ENCODE measurements at regions not wholly inside any gene's neighbourhood (a gene's known extent, or its start where the extent isn't known, plus 50 kb on each side); places are given as distances from the start of the nearest gene placed in this dataset.

- H3K27me3 ChIP-seq = no peaks in the 10 kb centered on the region
- DNase-seq (ENCODE audit: low spot score in 2 of 2) = no peak
- H3K9me3 ChIP-seq = no peaks in the 10 kb centered on the region
- TF ChIP-seq EP300 (IDR thresholded peaks at IDR 0.05) = no peak
- no peak for TF ChIP-seq POLR2AphosphoS5 (IDR thresholded peaks at IDR 0.05)
- TF ChIP-seq CTCF (IDR thresholded peaks at IDR 0.05) = no peak
- TF ChIP-seq POLR2A (IDR thresholded peaks at IDR 0.05) = no peak
- H3K4me3 ChIP-seq = no peak overlapping the region
- no peaks in the 10 kb centered on the region for H3K4me1 ChIP-seq
- no peak overlapping the region for H3K27ac ChIP-seq
- no peaks in the 10 kb centered on the region for H3K36me3 ChIP-seq
Measured at GRCh38 chr14:29503903-29504302, 423.7 kb downstream of the PRKD1 start.

- 18% methylated on average over 2 of the region's 2 CpGs for WGBS
- no peak for DNase-seq (ENCODE audit: low spot score in 2 of 2)
- Histone ChIP-seq H3K36me3 (no peaks in the 10 kb centered on the region), H3K4me1 (no peaks in the 10 kb centered on the region), H3K27ac (no peak overlapping the region), H3K4me3 (no peak overlapping the region), H3K27me3 (no peaks in the 10 kb centered on the region), H3K9me3 (no peaks in the 10 kb centered on the region)
- no peak for TF ChIP-seq POLR2AphosphoS5 (IDR thresholded peaks at IDR 0.05)
- TF ChIP-seq CTCF (IDR thresholded peaks at IDR 0.05) = no peak
- no peak for TF ChIP-seq EP300 (IDR thresholded peaks at IDR 0.05)
- no peak for TF ChIP-seq POLR2A (IDR thresholded peaks at IDR 0.05)
Measured at GRCh38 chr14:29518335-29518734, 409.3 kb downstream of the PRKD1 start.

GRCh38 chr14:29521526-29522137 is 406.0 kb downstream of the PRKD1 start:
- no peaks in the 10 kb centered on the region for H3K9me3 ChIP-seq
- no peaks in the 10 kb centered on the region for H3K36me3 ChIP-seq
- DNase-seq (ENCODE audit: low spot score in 2 of 2) = no peak
- 42% methylated on average over 2 of the region's 2 CpGs for WGBS
- no peaks in the 10 kb centered on the region for H3K4me1 ChIP-seq
- no peak overlapping the region for H3K27ac ChIP-seq
- no peaks in the 10 kb centered on the region for H3K27me3 ChIP-seq
- TF ChIP-seq EP300 (IDR thresholded peaks at IDR 0.05) (no peak), POLR2AphosphoS5 (IDR thresholded peaks at IDR 0.05) (no peak)
- H3K4me3 ChIP-seq = no peak overlapping the region

All from suprapubic skin (tissue), 4 donors.